H1 (cell line): ENCODE measurements at regions not wholly inside any gene's neighbourhood (a gene's known extent, or its start where the extent isn't known, plus 50 kb on each side); places are given as distances from the start of the nearest gene placed in this dataset.

Source experiments
- CTCF ChIA-PET: fragments of 300-600 bp; sonication (Branson Sonifier 250); formaldehyde crosslinking; loops from one replicate; lab custom pipeline; 2021; ENCODE audit not compliant: partially characterized antibody; lab: Charles Lee
- POLR2A ChIA-PET: fragments of 300-600 bp; sonication (Branson Sonifier 250); formaldehyde crosslinking; loops from one replicate; lab custom pipeline; 2021; ENCODE audit warnings: inconsistent platforms; ENCODE audit not compliant: partially characterized antibody; lab: Charles Lee
- DNase-seq, 2 experiments: peaks; one replicate each; pipeline versions ENCODE4 v3.0.0 to v3.0.0-alpha.2; 2010 to 2022; ENCODE audit warnings: low spot score in 2 of 2, low read depth in 1 of 2, mixed read lengths in 1 of 2
- FAIRE-seq: peaks from 2 replicates; lab custom pipeline; 2011; peaks lifted over from hg19 to GRCh38; lab: Jason Lieb, UNC
- H2AFZ ChIP-seq: 2 replicates; pipeline ENCODE4 v1.8.1; 2012; ENCODE audit warnings: low read length, inconsistent platforms
- H2AK5ac ChIP-seq: 2 replicates; pipeline ENCODE4 v1.6.1; 2013; ENCODE audit warnings: low read depth, low read length
- H2BK120ac ChIP-seq: replicated peaks from 2 replicates; pipeline ENCODE3; 2013; ENCODE audit warnings: low read depth, low read length, inconsistent platforms
- H2BK12ac ChIP-seq: 2 replicates; pipeline ENCODE4 v1.6.1; 2013; ENCODE audit warnings: low read depth, low read length
- H2BK15ac ChIP-seq: 2 replicates; pipeline ENCODE4 v1.6.1; 2013; ENCODE audit warnings: low read length
- H2BK20ac ChIP-seq: 2 replicates; pipeline ENCODE4 v1.6.1; 2013; ENCODE audit warnings: low read length
- H2BK5ac ChIP-seq: 2 replicates; pipeline ENCODE4 v1.6.1; 2013; ENCODE audit warnings: low read depth, low read length
- H3K14ac ChIP-seq: 2 replicates; pipeline ENCODE4 v1.6.1; 2013; ENCODE audit warnings: inconsistent platforms; ENCODE audit not compliant: insufficient read length
- H3K18ac ChIP-seq: 2 replicates; pipeline ENCODE4 v1.6.1; 2013; ENCODE audit warnings: low read length; ENCODE audit errors: extremely low read depth
- H3K23ac ChIP-seq: 2 replicates; pipeline ENCODE4 v1.6.1; 2013; ENCODE audit warnings: inconsistent platforms; ENCODE audit not compliant: insufficient read length
- H3K23me2 ChIP-seq: 2 replicates; pipeline ENCODE4 v1.6.1; 2013; ENCODE audit warnings: low read depth, low read length
- H3K27ac ChIP-seq: 2 replicates; pipeline ENCODE4 v1.6.1; 2011; ENCODE audit warnings: low read depth, low read length, inconsistent platforms
- H3K27me3 ChIP-seq, 4 experiments: replicated peaks in 1 of 4; 1 replicate in 1 of 4; 2 replicates in 3 of 4; pipeline versions ENCODE4 v1.6.1 to v1.8.1; 2011 to 2013; ENCODE audit warnings: low read length in 3 of 4, mild to moderate bottlenecking in 3 of 4, inconsistent platforms in 2 of 4, mixed read lengths in 2 of 4, moderate library complexity in 1 of 4; ENCODE audit not compliant: control insufficient read depth in 3 of 4, insufficient read depth in 3 of 4; ENCODE audit errors: extremely low read depth in 1 of 4
- H3K36me3 ChIP-seq, 4 experiments: 2 replicates each; pipeline versions ENCODE4 v1.6.1 to v1.8.1; 2011 to 2013; ENCODE audit warnings: mild to moderate bottlenecking in 4 of 4, low read length in 3 of 4, moderate library complexity in 2 of 4, control low read depth in 1 of 4, inconsistent platforms in 1 of 4; ENCODE audit not compliant: insufficient read depth in 4 of 4, control insufficient read depth in 2 of 4
- H3K4ac ChIP-seq: replicated peaks from 2 replicates; pipeline ENCODE3; 2013; ENCODE audit warnings: low read length, low read depth, mixed read lengths, inconsistent platforms; ENCODE audit not compliant: insufficient read length
- H3K4me1 ChIP-seq, 4 experiments: replicated peaks in 1 of 4; 1 replicate in 1 of 4; 2 replicates in 3 of 4; pipeline versions ENCODE4 v1.6.1 to v1.8.1; 2011 to 2013; ENCODE audit warnings: low read length in 3 of 4, inconsistent platforms in 2 of 4, mixed read lengths in 1 of 4; ENCODE audit not compliant: insufficient read depth in 4 of 4, control insufficient read depth in 3 of 4
- H3K4me2 ChIP-seq, 2 experiments: 2 replicates each; pipeline versions ENCODE4 v1.6.1 to v1.8.1; 2011 to 2013; ENCODE audit warnings: low read depth in 2 of 2, low read length in 2 of 2, control low read depth in 1 of 2, inconsistent platforms in 1 of 2, mild to moderate bottlenecking in 1 of 2; ENCODE audit not compliant: insufficient read depth in 1 of 2
- H3K4me3 ChIP-seq, 4 experiments: fragments of 200-600, 300-600 bp in 1 of 4; sonication (generic), shearing (Covaris generic), sonication (Bioruptor Twin) in 1 of 4; 2 replicates each; pipeline versions ENCODE4 v1.5.1 to v1.8.1; 2011 to 2016; ENCODE audit warnings: low read length in 4 of 4, low read depth in 3 of 4, control low read depth in 2 of 4, inconsistent platforms in 2 of 4, mild to moderate bottlenecking in 2 of 4, mixed read lengths in 1 of 4, moderate library complexity in 1 of 4; ENCODE audit not compliant: insufficient read depth in 2 of 4; ENCODE audit errors: extremely low read depth in 1 of 4
- H3K56ac ChIP-seq: replicated peaks from 2 replicates; pipeline ENCODE3; 2013; ENCODE audit warnings: low read depth, mild to moderate bottlenecking, mixed read lengths, low read length, inconsistent platforms; ENCODE audit not compliant: insufficient read length
- H3K79me1 ChIP-seq: 2 replicates; pipeline ENCODE4 v1.6.1; 2013; ENCODE audit warnings: low read depth, low read length, control low read depth
- H3K79me2 ChIP-seq, 2 experiments: 2 replicates each; pipeline versions ENCODE4 v1.6.1 to v1.8.1; 2012 to 2013; ENCODE audit warnings: low read length in 2 of 2, mild to moderate bottlenecking in 2 of 2, inconsistent platforms in 1 of 2; ENCODE audit not compliant: insufficient read depth in 2 of 2, control insufficient read depth in 1 of 2
- H3K9ac ChIP-seq, 4 experiments: replicated peaks in 1 of 4; 1 replicate in 1 of 4; 2 replicates in 3 of 4; pipeline versions ENCODE4 v1.6.1 to v1.8.1; 2011 to 2013; ENCODE audit warnings: low read depth in 3 of 4, low read length in 3 of 4, control low read depth in 2 of 4, mild to moderate bottlenecking in 2 of 4, moderate library complexity in 2 of 4, inconsistent platforms in 1 of 4; ENCODE audit errors: extremely low read depth in 1 of 4
- H3K9me3 ChIP-seq, 2 experiments: 2 replicates each; pipeline versions ENCODE4 v1.6.1 to v1.8.1; 2012 to 2013; ENCODE audit warnings: mild to moderate bottlenecking in 2 of 2, moderate library complexity in 2 of 2, control low read depth in 1 of 2, inconsistent platforms in 1 of 2, low read depth in 1 of 2, low read length in 1 of 2, mixed read lengths in 1 of 2; ENCODE audit not compliant: insufficient read depth in 2 of 2
- H4K20me1 ChIP-seq, 2 experiments: replicated peaks in 1 of 2; 2 replicates each; pipeline versions ENCODE3 to v1.8.1; 2011 to 2013; ENCODE audit warnings: inconsistent platforms in 2 of 2, low read length in 2 of 2, mild to moderate bottlenecking in 1 of 2; ENCODE audit not compliant: insufficient read depth in 2 of 2, control insufficient read depth in 1 of 2
- H4K5ac ChIP-seq: 2 replicates; pipeline ENCODE4 v1.6.1; 2013; ENCODE audit warnings: low read length, low read depth, mixed read lengths, inconsistent platforms; ENCODE audit not compliant: insufficient read length
- H4K8ac ChIP-seq: 2 replicates; pipeline ENCODE4 v1.8.0; 2013; ENCODE audit warnings: mild to moderate bottlenecking, moderate library complexity, low read length, inconsistent platforms; ENCODE audit not compliant: insufficient read depth; ENCODE audit errors: extremely low read depth
- H4K91ac ChIP-seq: replicated peaks from 2 replicates; pipeline ENCODE3; 2013; ENCODE audit warnings: low read length, mixed read lengths, inconsistent platforms; ENCODE audit not compliant: insufficient read length
- CREB1 ChIP-seq: IDR thresholded peaks from 2 replicates; pipeline ENCODE4 v1.6.1; 2012; ENCODE audit warnings: inconsistent platforms
- CTCF ChIP-seq, 3 experiments: IDR thresholded peaks; 1 replicate in 2 of 3; 2 replicates in 1 of 3; pipeline versions ENCODE4 v1.5.1 to v1.6.1; 2011; ENCODE audit warnings: low read length in 3 of 3, mild to moderate bottlenecking in 3 of 3, inconsistent platforms in 2 of 3, low read depth in 1 of 3, moderate library complexity in 1 of 3; ENCODE audit not compliant: insufficient read depth in 1 of 3; ENCODE audit errors: control extremely low read depth in 1 of 3
- EZH2 ChIP-seq: fragments of 200-600 bp; sonication (generic); IDR thresholded peaks from 2 replicates; pipeline ENCODE4 v1.7.1; 2012; ENCODE audit warnings: low read depth, mild to moderate bottlenecking, moderate library complexity, low read length, inconsistent platforms; ENCODE audit not compliant: severe bottlenecking
- KDM4A ChIP-seq: IDR thresholded peaks from one replicate; pipeline ENCODE4 v1.7.1; 2012; ENCODE audit warnings: low read depth, mild to moderate bottlenecking, moderate library complexity, low read length, inconsistent platforms; ENCODE audit not compliant: severe bottlenecking
- RAD21 ChIP-seq, 2 experiments: IDR thresholded peaks in 1 of 2; conservative IDR thresholded peaks in 1 of 2; 2 replicates each; pipeline ENCODE4 v1.6.1; 2011; ENCODE audit warnings: low read depth in 2 of 2, low read length in 2 of 2, improper control_type of control experiment in 1 of 2, inconsistent platforms in 1 of 2, mild to moderate bottlenecking in 1 of 2, moderate library complexity in 1 of 2
- TAF1 ChIP-seq: IDR thresholded peaks from 2 replicates; pipeline ENCODE4 v1.6.1; 2011; ENCODE audit warnings: mild to moderate bottlenecking, low read depth, low read length
- TEAD4 ChIP-seq: IDR thresholded peaks from 2 replicates; pipeline ENCODE4 v1.6.1; 2012; ENCODE audit warnings: low read depth, low read length, inconsistent platforms, mixed read lengths
- WGBS, 2 experiments: shearing (Covaris generic) in 1 of 2; methylation state at CpG; one replicate each; pipeline versions ENCODE4 v1.1.6 to v1.1.7; 2013 to 2015; ENCODE audit warnings: low lambda C conversion rate in 2 of 2, mixed read lengths in 2 of 2, inconsistent platforms in 1 of 2, low coverage in 1 of 2, missing lambda C conversion rate in 1 of 2; ENCODE audit not compliant: insufficient replicate concordance in 2 of 2, insufficient coverage in 1 of 2, insufficient read length in 1 of 2; ENCODE audit errors: extremely low coverage in 1 of 2, missing lambda C conversion rate in 1 of 2; 5-methylcytosine and 5-hydroxymethylcytosine counted together

- Histone ChIP-seq H2BK20ac (no peak overlapping the region), H3K4ac (no peak overlapping the region), H2BK12ac (no peak overlapping the region), H2BK120ac (no peak overlapping the region), H2BK5ac (no peak overlapping the region), H3K9ac (no peak overlapping the region), H3K36me3 (no peaks in the 10 kb centered on the region), H3K14ac (no peak overlapping the region), H3K9me3 (no peaks in the 10 kb centered on the region), H3K23me2 (no peaks in the 10 kb centered on the region), H3K56ac (no peak overlapping the region), H3K4me1 (peaks cover 1 to 10% (median 1%) of the 10 kb centered on the region in 4 experiments; a peak in 6 of 7 replicates), H4K8ac (no peak overlapping the region), H3K27me3 (no peaks in the 10 kb centered on the region), H2AFZ (no peak overlapping the region; the same call in 1 of the 2 replicates), H4K91ac (no peak overlapping the region), H3K18ac (no peak overlapping the region), H3K23ac (no peak overlapping the region), H2AK5ac (no peak overlapping the region), H4K20me1 (no peaks in the 10 kb centered on the region), H2BK15ac (no peak overlapping the region), H4K5ac (no peak overlapping the region), H3K27ac (no peak overlapping the region), H3K4me2 (no peak overlapping the region), H3K4me3 (no peak overlapping the region), H3K79me2 (no peaks in the 10 kb centered on the region), H3K79me1 (no peaks in the 10 kb centered on the region)
- no peak for FAIRE-seq
- 89% methylated on average over 8 of the region's 8 CpGs; no CpG with 5 or more reads in 1 of the 2 experiments for WGBS, 2 experiments
- no peak for DNase-seq
- ChIA-PET CTCF (interaction anchor here (0.8 to 1.3 kb wide), 3 partner anchors 13 to 252 kb away, joined by 3 read pairs; no protein-coding TSS in a partner anchor), POLR2A (no interaction called here)
- TF ChIP-seq TAF1 (no peak), CREB1 (no peak), RAD21 (IDR thresholded peaks at IDR 0.05 in 1 of 2, conservative IDR thresholded peaks at IDR 0.05 in 1 of 2; ENCODE audit: low read depth in 2 of 2, low read length in 2 of 2) (peak; percentile 78 to 84), KDM4A (no peak), TEAD4 (no peak), CTCF (IDR thresholded peaks at IDR 0.05; ENCODE audit: control extremely low read depth in 1 of 3, insufficient read depth in 1 of 3, low read depth in 1 of 3, low read length in 3 of 3) (peak; percentile 60 to 76 (median 73)), EZH2 (no peak)
Measured at GRCh38 chr18:75344161-75344560, 83.3 kb downstream of the SMIM21 start.
